OCI-LY7 (cell line): ENCODE measurements at regions not wholly inside any gene's neighbourhood (a gene's known extent, or its start where the extent isn't known, plus 50 kb on each side); places are given as distances from the start of the nearest gene placed in this dataset.

ENCODE experiments used
- BruUV-seq: library from RNA; stranded (reverse); fragments of 400-500 nt; replicated peaks from 2 replicates; lab custom pipeline; 2021; lab: Mats Ljungman, UMichigan
- CTCF ChIA-PET: fragments of 300-600 bp; sonication (Branson Sonifier 250); formaldehyde crosslinking; loops from one replicate; lab custom pipeline; 2022; ENCODE audit warnings: antibody characterized with exemption; ENCODE audit not compliant: unreplicated experiment; lab: Charles Lee
- POLR2A ChIA-PET: fragments of 300-600 bp; sonication (Branson Sonifier 250); formaldehyde crosslinking; loops from one replicate; lab custom pipeline; 2022; ENCODE audit warnings: antibody characterized with exemption; lab: Charles Lee
- DNase-seq: peaks from one replicate; pipeline ENCODE4 v3.0.0-alpha.2; 2015; ENCODE audit warnings: low spot score
- H2AFZ ChIP-seq: fragments of 200-600 bp; sonication (generic), shearing (Covaris generic); 2 replicates; pipeline ENCODE4 v1.6.1; 2014; ENCODE audit warnings: mild to moderate bottlenecking, antibody characterized with exemption, low read length, moderate library complexity
- H3K27ac ChIP-seq: fragments of 200-600 bp; sonication (generic); 2 replicates; pipeline ENCODE4 v1.5.1; 2014; ENCODE audit warnings: mixed run types, low read depth, mild to moderate bottlenecking, moderate library complexity, low read length, inconsistent platforms; ENCODE audit not compliant: poor library complexity, severe bottlenecking
- H3K36me3 ChIP-seq: fragments of 200-600 bp; sonication (generic); 2 replicates; pipeline ENCODE4 v1.6.1; 2014; ENCODE audit warnings: mild to moderate bottlenecking, antibody characterized with exemption, low read length, moderate library complexity, mixed read lengths; ENCODE audit not compliant: insufficient read depth
- H3K4me1 ChIP-seq: fragments of 200-600 bp; sonication (generic); 2 replicates; pipeline ENCODE4 v1.5.1; 2014; ENCODE audit warnings: mild to moderate bottlenecking, low read length; ENCODE audit not compliant: insufficient read depth, poor library complexity, severe bottlenecking
- H3K4me2 ChIP-seq: fragments of 200-600 bp; sonication (generic); 2 replicates; pipeline ENCODE4 v1.6.1; 2014; ENCODE audit warnings: mild to moderate bottlenecking, low read length
- H3K4me3 ChIP-seq: fragments of 200-600 bp; sonication (generic); 2 replicates; pipeline ENCODE4 v1.5.1; 2014; ENCODE audit warnings: mild to moderate bottlenecking, low read depth, low read length; ENCODE audit not compliant: poor library complexity, severe bottlenecking
- H3K79me2 ChIP-seq: fragments of 200-600 bp; sonication (generic); 2 replicates; pipeline ENCODE4 v1.6.1; 2016; ENCODE audit warnings: low read depth, mild to moderate bottlenecking, low read length, moderate library complexity, mixed read lengths; ENCODE audit not compliant: insufficient read depth
- H3K9me2 ChIP-seq: fragments of 200-600 bp; sonication (generic); 2 replicates; pipeline ENCODE4 v1.6.1; 2016; ENCODE audit warnings: mild to moderate bottlenecking, low read length, mixed read lengths; ENCODE audit not compliant: insufficient read depth
- H3K9me3 ChIP-seq: fragments of 200-600 bp; sonication (generic); 2 replicates; pipeline ENCODE4 v1.6.1; 2014; ENCODE audit warnings: mild to moderate bottlenecking, mixed run types, low read length, mixed read lengths
- H4K20me1 ChIP-seq: fragments of 200-600 bp; sonication (generic); 2 replicates; pipeline ENCODE4 v1.6.1; 2014; ENCODE audit warnings: mild to moderate bottlenecking, antibody characterized with exemption, low read length, moderate library complexity, mixed read lengths; ENCODE audit not compliant: insufficient read depth
- CTCF ChIP-seq: fragments of 200-600 bp; sonication (generic); conservative IDR thresholded peaks from 2 replicates; pipeline ENCODE4 v1.5.1; 2014; ENCODE audit warnings: mild to moderate bottlenecking, antibody characterized with exemption, low read length, moderate library complexity, mixed read lengths
- EZH2phosphoT487 ChIP-seq: fragments of 200-600 bp; sonication (generic); IDR thresholded peaks from 2 replicates; pipeline ENCODE4 v1.6.1; 2018; ENCODE audit warnings: low read depth, borderline replicate concordance, mild to moderate bottlenecking, mixed run types, antibody characterized with exemption, low read length, moderate library complexity, mixed read lengths
- intact Hi-C: fragments of 100-400 bp; cut with micrococcal nuclease; formaldehyde crosslinking; loops from one replicate; pipeline ENCODE4 v1.10.0; 2022; ENCODE audit not compliant: unreplicated experiment

DNA sequence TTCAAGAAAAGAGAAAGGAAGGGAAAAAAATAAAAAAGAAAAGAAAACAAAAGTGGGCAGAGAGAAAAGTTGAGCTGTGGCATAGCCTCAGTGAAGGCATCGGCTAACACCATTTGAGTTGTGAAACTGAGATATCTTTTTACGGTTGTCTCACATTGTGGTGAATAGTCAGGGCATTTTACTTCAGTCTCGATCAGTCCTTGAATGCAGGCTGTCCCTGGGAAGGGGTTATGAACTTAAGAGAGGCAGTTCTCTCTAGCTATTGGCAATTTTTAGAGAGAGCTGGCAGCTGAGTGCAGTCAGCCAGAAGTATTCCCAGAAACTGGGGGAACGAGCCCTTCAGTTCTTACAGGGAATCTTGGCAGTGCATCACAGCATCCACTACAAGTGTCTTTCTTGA, 93.5 kb upstream of the SLC6A14 start:
- H3K9me3 ChIP-seq, result no peaks in the 10 kb centered on the region
- H3K27ac ChIP-seq, result no peak overlapping the region
- BruUV-seq, result no TSS peak
- no peak overlapping the region for H2AFZ ChIP-seq
- no peaks in the 10 kb centered on the region for H4K20me1 ChIP-seq
- DNase-seq, result no peak
- no peaks in the 10 kb centered on the region for H3K9me2 ChIP-seq
- ChIA-PET CTCF (no interaction called here), POLR2A (interaction anchor here (0.7 kb wide), 1 partner anchor 9 kb away, joined by 3 read pairs; no protein-coding TSS in a partner anchor)
- H3K4me2 ChIP-seq, result no peak overlapping the region
- intact Hi-C loops, result no loop called here
- no peaks in the 10 kb centered on the region for H3K36me3 ChIP-seq
- H3K79me2 ChIP-seq, result no peaks in the 10 kb centered on the region
- no peak for TF ChIP-seq CTCF
- no peak for TF ChIP-seq EZH2phosphoT487
- no peaks in the 10 kb centered on the region for H3K4me1 ChIP-seq
- H3K4me3 ChIP-seq, result no peak overlapping the region

GRCh38 chrX:116345958-116346357, 90.4 kb upstream of the SLC6A14 start:
- POLR2A ChIA-PET, result no interaction called here
- intact Hi-C loops, result no loop called here
- H3K9me3 ChIP-seq, result no peaks in the 10 kb centered on the region
- CTCF ChIA-PET, result no interaction called here
- no peaks in the 10 kb centered on the region for H3K36me3 ChIP-seq
- no peaks in the 10 kb centered on the region for H3K9me2 ChIP-seq
- no peak for DNase-seq
- no peak overlapping the region for H3K27ac ChIP-seq
- no peak overlapping the region for H3K4me2 ChIP-seq
- TF ChIP-seq CTCF, result no peak
- no peak for TF ChIP-seq EZH2phosphoT487
- H3K4me3 ChIP-seq, result no peak overlapping the region
- no peak overlapping the region for H2AFZ ChIP-seq
- H3K4me1 ChIP-seq, result no peaks in the 10 kb centered on the region
- BruUV-seq, result no TSS peak
- no peaks in the 10 kb centered on the region for H4K20me1 ChIP-seq
- H3K79me2 ChIP-seq, result no peaks in the 10 kb centered on the region

DNA sequence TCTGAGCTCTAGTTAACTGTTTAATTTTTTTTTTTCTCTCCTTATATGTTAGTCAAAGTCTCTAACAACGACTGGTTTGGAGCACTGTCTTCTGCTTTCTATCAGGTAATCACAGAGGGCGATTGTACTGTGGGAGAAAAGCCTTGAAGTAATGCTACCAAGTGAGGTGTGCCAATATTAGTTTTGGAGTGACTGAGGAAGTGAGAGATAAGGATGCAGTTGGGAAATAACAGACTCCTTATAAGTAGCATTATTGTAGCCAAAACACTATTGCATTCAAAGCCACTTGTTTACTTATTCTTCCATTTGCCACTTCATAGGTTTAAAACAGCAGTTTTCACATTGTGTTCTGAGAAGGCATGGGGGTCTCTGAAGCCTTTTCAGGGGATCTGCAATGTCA, 79.1 kb upstream of the SLC6A14 start:
- intact Hi-C loops, result no loop called here
- no peak for TF ChIP-seq EZH2phosphoT487
- no peak for TF ChIP-seq CTCF
- ChIA-PET POLR2A (no interaction called here), CTCF (no interaction called here)
- Histone ChIP-seq H2AFZ (no peak overlapping the region), H3K4me2 (no peak overlapping the region), H3K9me2 (no peaks in the 10 kb centered on the region), H3K9me3 (no peaks in the 10 kb centered on the region), H3K36me3 (no peaks in the 10 kb centered on the region), H4K20me1 (no peaks in the 10 kb centered on the region), H3K4me3 (no peak overlapping the region), H3K79me2 (no peaks in the 10 kb centered on the region), H3K4me1 (no peaks in the 10 kb centered on the region), H3K27ac (no peak overlapping the region)
- no TSS peak for BruUV-seq
- DNase-seq, result no peak
